GM12875 (cell line): ENCODE measurements at regions not wholly inside any gene's neighbourhood (a gene's known extent, or its start where the extent isn't known, plus 50 kb on each side); places are given as distances from the start of the nearest gene placed in this dataset.

ENCODE experiments used
- H3K4me3 ChIP-seq: one replicate; pipeline ENCODE4 v1.5.1; 2011; ENCODE audit warnings: low read depth, low read length, control low read depth
- TF ChIP-seq, protein P1 (sequence below): IDR thresholded peaks from 2 replicates; pipeline ENCODE4 v1.5.1; 2011; ENCODE audit warnings: low read depth, mild to moderate bottlenecking, control low read depth, inconsistent platforms, low read length, moderate library complexity, borderline replicate concordance; ENCODE audit not compliant: insufficient read depth

DNA sequence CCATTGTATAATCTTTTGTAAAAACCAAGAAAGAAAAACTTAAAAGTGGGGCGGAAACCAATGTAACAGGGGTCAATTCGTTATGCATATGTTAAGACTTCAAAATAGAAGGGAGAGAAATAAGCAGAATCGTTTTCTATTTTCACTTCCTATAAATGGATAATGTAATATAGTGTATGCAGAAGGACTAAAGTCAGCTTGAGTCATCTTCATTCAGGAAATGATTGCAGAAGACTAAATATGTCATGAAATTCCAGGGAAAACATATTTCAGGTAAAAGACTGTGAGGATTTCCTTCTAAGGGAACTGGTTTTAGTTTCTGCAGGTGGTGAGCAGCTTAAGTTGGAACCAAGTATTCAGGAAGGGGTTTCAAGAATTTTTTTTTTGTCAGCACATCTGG is 753.3 kb downstream of the IRX1 start:
- H3K4me3 ChIP-seq = no peak overlapping the region
- TF ChIP-seq, protein P1, sequence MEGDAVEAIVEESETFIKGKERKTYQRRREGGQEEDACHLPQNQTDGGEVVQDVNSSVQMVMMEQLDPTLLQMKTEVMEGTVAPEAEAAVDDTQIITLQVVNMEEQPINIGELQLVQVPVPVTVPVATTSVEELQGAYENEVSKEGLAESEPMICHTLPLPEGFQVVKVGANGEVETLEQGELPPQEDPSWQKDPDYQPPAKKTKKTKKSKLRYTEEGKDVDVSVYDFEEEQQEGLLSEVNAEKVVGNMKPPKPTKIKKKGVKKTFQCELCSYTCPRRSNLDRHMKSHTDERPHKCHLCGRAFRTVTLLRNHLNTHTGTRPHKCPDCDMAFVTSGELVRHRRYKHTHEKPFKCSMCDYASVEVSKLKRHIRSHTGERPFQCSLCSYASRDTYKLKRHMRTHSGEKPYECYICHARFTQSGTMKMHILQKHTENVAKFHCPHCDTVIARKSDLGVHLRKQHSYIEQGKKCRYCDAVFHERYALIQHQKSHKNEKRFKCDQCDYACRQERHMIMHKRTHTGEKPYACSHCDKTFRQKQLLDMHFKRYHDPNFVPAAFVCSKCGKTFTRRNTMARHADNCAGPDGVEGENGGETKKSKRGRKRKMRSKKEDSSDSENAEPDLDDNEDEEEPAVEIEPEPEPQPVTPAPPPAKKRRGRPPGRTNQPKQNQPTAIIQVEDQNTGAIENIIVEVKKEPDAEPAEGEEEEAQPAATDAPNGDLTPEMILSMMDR = no peak

DNA sequence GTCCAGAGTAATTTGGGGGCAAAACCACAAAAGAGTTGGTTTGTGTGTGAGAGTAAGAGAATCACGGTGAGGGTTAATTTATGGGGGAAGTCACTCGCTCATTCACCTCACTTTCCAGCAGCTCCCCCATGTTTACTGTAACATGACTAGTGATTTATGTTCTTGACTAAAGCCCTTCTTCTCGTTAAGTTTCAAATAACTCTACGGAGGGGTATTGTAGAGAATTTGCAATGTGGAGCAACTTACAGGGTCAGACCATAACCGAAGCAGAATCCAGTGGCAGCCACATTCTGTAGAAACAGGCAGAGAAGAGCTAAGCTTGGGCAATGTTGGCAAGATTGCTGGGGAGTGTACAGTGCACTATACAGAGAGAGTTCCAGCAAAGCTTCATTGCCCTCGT is 760.6 kb downstream of the IRX1 start:
- H3K4me3 ChIP-seq = no peak overlapping the region
- TF ChIP-seq, protein P1 = no peak

DNA sequence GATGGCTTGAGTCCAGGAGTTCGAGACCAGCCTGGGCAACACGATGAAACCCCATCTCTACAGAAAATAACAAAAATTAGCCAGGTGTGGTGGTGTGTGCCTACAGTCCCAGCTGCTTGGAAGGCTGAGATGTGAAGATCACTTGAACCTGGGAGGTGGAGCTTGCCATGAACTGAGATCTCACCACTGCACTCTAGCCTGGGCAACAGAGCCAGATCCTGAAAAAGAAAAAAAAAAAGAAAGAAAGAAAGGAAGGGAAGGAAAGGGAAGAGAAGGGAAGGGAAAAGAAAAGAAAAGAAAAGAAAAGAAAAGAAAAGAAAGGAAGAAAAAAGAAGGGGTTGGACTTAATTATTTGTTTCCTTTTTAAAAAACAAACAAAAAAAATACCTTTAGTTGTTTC is 764.2 kb downstream of the IRX1 start:
- H3K4me3 ChIP-seq = no peak overlapping the region
- TF ChIP-seq, protein P1 = no peak

DNA sequence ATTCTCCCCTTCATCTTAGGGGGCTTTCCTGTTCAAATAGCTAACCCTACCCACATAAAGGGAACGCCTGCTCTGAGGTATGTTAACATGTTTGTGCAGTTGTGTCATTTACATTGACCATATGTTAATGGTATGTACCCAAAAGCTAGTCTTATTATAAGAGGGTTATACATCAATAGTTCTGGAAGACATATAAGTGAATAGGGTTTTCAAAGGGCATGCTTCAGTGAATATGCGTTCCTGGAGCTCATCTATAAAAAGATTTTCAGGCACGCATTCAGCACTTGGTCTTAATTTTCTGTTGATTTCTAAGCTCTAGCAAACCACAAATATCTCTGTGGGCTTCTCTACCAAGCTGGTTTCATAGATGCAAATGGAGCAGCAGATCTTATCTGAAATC is 766.1 kb downstream of the IRX1 start:
- TF ChIP-seq, protein P1 = no peak

DNA sequence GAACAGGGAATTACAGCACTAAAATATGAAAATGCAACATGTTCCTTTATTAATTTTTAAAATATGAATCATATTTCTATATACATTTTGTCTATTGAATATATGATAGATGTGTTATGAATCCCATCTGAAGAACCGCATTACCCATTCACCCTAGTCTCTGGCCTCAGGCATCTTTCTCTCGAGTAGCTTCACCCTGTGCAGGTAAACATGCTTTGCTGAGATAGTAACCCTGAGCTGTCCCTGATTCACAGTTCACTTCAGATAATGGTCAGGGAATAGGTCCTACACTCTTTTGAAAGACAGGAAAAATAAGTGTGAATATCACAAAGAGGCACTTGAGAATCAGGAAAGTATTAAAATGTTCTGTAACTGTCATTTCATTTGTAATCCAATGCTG is 766.8 kb downstream of the IRX1 start:
- no peak overlapping the region for H3K4me3 ChIP-seq
- TF ChIP-seq, protein P1 = no peak

More for the DNA sequence above, 766.1 kb downstream of the IRX1 start:
- no peak overlapping the region for H3K4me3 ChIP-seq

DNA sequence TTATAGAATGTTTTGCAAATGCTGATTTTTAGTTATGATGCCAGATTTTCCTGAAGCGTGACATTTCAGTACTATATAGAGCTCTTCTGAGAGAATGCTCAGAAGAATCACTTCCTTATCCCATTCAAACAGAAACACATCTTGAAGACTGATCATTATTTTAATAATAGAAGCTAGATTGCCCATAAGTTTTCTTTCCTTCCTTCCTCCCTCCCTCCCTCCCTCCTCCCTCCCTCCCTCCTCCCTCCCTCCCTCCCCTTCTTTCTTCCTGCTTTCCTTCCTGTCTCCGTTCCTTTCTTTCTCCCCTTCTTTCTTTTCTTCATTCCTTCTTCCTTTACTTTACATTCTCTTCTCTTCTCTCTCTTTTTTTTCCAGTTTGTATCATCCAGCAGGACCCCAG is 767.4 kb downstream of the IRX1 start:
- H3K4me3 ChIP-seq = no peak overlapping the region
- TF ChIP-seq, protein P1 = no peak

DNA sequence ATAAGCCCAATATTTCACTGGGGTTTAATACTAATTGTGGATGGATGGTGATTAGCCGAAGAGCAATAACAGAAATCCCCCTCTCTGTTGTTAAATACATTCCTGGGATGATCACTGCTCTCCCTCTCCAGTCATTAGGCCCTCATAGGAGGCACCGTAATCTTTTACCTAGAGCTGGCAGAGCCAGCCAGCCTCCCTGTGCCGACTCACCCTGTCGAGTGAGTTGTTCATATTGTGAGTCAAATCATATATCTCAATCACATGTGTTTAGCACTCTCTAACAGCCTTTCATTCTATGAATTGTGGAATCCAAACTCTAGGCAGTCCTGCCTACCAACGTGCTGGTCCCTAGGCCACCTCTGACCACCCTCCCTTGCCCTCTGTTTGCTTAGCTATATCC is 771.0 kb downstream of the IRX1 start:
- TF ChIP-seq, protein P1 = no peak
- no peak overlapping the region for H3K4me3 ChIP-seq
